ENCODE measurements at regions not wholly inside any gene's neighbourhood (a gene's known extent, or its start where the extent isn't known, plus 50 kb on each side); places are given as distances from the start of the nearest gene placed in this dataset.
"Not testable (repeated sequence)": the region's sequence is repeated elsewhere in the genome, so short reads cannot be mapped to it uniquely, and the experiment has no call there.

GRCh38 chr11:114960819-114961218 lies 282.5 kb downstream of the NXPE2 start:
- not testable (repeated sequence) for TF ChIP-seq CTCF (IDR thresholded peaks at IDR 0.05); ELF4 (CRISPR knock-in tag; IDR thresholded peaks at IDR 0.05; ENCODE audit: low read depth); ATF1 (CRISPR knock-in tag; IDR thresholded peaks at IDR 0.05)

Measured in WTC11 (cell line).